Smooth muscle cell of the brain vasculature (primary cell): ENCODE measurements at regions not wholly inside any gene's neighbourhood (a gene's known extent, or its start where the extent isn't known, plus 50 kb on each side); places are given as distances from the start of the nearest gene placed in this dataset.

Experiments
- DNase-seq: peaks from one replicate; pipeline ENCODE4 v3.0.0-alpha.2; 2012; ENCODE audit warnings: low read depth, low spot score

DNA sequence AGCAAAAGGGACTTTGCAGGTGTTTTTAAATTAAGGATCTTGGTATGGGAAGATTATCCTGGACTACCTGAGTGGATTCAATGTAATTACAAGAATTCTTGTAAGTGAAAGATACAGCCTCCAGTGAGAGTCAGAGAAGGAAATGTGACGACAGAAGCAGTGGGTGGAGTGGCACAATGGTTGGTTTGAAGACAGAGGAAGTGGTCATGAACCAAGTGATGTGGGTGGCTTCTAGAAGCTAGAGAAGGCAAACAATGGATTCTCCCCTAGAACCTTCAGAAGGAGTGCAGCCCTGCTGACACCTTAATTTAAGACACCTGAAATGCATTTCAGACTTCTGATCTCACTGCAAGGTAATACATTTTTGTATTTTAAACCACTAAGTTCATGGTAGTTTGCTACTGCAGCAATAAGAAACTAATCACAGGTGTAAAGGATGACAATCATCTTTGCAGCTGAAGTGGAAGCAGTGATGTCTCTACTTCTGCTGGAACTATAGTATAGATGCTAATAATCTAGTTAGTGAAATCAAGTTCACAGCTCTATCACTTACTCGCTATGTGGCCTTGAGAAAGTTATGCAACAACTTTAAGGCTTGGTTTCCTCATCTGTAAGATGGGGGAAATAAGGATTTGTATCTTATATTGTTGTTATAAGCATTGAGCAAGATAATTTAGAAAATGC is 403.4 kb upstream of the SUCLG2 start:
- no peak for DNase-seq

DNA sequence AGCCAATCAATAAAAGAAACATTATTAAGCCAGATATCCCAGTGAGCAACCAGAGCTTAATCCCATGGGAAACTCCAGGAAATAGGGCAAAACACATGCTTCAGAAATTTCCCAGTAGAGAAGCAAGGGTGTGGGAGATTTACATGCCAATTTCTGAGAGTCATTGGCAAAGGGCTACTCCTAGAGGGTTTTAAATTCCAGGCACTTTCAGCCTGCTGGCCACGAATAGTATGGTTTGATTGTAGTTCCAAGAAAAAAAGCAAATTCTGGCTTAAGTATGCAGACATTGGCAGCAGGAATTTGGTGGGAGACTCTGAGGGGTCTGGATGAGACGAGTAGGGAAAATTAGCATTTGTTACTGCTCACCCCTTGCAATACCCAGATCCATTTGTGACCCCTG is 402.1 kb upstream of the SUCLG2 start:
- no peak for DNase-seq

DNA sequence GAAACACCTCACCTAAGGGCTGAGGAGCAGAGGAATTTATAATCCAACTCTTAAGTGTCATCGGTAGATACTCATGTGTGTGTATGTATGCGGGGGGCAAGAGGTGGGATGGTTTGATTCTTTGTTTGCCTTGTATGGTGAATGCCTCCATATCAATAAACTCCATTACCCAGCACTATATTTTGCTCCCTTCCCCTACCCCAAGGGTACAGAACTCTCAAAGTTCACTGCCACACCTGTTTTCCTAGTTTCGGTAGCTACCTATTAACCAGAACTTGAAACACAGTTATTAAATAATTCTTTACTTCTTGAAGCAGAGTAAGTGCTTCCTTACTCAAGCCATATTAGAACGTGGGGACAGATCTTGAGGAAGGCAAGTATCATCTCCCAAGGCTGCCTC is 400.8 kb upstream of the SUCLG2 start:
- no peak for DNase-seq

DNA sequence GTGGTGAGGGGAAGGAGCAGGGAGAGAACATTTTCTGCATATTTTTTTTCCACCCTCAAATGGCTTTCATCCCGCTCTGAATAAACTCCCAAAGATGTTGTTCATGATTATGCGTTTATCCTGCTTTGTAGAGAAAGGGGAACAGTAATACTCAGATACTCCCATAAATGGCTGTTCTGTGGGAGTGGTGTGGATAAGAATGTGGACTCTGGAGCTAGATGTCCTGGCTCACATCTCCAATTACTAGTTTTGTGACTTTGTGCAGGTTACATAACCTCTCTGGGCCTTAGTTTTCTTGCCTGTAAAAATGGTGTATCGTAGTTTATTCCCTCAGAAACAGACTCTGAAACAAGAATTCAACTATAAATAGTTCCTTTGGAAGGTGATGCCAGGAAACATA is 395.4 kb upstream of the SUCLG2 start:
- no peak for DNase-seq

DNA sequence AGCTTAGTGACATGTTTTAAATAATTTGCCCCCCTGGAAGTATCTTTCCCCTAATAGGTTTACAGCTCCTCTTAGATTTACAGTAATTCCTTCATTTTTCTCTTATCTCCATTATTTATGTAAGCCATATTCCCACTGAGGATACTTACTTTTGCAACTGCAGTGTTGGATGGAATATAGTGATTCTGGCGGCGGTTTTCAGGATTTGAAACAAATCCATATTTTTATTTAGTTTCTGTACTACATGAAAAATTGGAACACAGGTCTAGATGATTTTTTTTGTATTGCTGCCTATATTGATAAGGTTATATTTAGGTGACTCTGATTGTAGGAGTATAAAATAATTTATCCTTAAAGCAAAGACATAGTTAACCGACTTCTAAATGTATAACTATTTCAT is 391.6 kb upstream of the SUCLG2 start:
- DNase-seq = no peak

DNA sequence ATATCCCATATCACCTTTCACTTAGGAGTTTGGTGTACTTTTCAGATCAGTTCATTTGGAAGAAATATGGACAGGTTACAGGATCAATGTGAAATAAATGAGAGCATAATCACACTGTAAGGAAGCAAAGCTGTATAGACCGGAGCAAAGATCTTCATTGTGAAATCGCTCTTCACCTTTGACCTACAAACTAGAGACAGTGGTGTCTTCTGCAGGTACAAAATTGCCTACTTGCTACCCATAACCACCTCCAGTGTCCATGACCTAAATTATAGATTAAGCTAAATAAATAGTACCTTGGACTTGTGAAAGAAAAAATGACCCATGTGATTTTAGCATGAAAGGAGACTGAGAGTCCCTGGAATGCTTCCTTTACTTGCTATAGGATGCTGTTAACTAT is 379.5 kb upstream of the SUCLG2 start:
- no peak for DNase-seq

DNA sequence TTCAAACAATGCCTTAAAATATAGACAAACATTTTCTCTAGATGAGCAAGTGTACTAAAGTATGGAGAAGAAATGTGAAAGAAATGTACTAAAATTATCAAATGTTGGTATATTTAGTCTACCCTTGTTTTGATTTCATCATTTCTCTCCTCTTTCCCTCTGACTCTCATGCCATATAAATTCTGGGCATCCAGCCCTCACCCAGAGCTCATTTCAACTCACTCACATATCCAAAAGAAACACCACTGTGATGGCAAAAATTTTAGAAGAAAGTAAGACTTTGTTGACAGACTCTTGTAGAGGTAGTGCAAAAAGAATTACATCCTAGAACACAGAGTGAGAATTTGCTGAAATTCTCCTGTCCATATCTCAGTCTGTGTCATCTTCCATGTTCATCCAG is 377.8 kb upstream of the SUCLG2 start:
- DNase-seq = no peak

DNA sequence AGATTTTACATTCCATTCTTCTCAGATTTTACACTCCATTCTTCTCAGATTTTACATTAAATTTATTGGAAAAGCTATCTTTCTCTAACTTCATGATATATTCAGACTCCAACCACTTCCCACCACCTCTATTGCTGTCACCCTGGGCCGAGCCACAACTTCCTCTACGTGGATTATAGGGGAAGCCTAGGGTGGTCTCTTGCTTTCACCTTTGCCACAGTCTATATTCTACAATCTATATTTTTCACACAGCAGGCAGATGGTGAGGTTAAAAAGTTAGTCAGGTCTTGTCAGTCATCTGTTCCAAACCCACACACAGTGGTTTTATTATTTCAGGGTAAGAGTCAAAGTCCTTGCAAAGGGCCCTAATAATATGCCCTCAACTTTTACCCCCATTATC is 370.8 kb upstream of the SUCLG2 start:
- DNase-seq = no peak

DNA sequence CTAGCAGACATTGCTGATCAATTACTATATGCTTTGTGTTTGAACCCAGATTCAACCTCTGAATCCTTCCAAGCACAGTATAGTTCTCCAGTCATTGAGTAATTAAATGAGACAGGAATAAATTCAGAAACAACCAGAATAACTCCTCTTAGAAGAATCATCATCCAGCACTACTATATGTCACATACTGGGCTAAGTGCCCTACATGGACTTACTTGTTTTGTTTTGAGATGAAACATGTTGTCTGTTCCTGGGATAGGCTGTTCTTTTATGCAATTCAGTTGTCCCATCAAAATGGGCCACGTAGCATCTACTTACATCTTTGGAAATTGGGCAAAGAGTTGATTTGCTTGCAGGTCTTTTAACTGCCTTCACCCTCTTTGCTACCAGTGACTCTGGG is 365.5 kb upstream of the SUCLG2 start:
- DNase-seq = no peak

DNA sequence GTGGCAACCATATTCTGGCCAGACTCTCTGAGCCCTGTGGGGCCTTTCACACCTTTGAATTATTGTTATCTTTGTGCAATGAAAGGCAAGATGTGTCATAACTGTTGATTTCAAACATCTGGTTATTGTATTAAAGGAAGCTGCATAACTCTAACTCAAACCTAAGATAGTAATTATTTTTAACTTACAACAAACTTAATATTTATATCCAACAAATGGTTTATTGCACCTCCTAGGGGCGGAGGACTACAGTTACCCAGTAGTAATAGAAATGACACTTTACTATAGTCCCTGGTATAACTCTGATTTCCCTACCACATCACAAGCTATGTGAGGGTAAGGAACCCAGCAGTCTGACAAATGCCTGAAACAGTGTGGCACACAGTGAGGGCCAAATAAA is 363.9 kb upstream of the SUCLG2 start:
- DNase-seq = no peak

DNA sequence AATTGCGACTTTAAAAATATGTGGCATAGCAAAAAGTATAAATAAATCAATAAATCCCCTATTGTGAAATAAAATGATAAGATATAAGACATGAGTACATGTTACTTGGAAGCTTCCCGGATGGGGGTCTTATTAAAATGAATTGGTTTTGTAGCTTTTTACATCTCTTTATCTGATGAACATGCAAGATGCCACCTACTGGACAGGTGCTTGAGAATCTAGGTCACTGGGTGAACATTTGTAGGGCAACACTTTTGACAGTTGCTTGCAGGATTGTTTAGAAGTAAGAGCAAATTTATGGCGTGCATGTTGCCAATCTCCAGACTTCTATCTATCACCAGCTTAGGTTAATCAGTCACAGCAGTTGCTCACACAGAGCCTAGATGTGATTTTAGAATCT is 362.7 kb upstream of the SUCLG2 start:
- no peak for DNase-seq

DNA sequence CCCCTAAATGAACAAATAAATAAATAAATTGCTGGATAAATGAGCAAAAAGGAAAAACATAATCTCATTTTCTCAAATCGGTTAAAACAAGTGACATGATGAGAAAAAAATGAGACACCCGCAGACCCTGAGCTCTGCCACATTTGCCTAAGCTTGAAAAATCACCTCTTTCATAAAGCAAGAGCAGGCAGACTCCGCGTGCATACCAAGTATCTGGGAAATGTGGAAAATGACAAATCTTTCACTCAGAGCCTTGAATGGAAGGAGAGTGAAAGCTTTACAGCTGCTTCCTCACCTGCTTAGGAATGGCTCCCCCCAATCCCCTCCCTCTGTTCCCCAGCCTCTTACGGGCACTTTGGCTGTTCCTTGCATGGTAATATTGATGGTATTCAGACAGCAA is 355.5 kb upstream of the SUCLG2 start:
- DNase-seq = no peak

DNA sequence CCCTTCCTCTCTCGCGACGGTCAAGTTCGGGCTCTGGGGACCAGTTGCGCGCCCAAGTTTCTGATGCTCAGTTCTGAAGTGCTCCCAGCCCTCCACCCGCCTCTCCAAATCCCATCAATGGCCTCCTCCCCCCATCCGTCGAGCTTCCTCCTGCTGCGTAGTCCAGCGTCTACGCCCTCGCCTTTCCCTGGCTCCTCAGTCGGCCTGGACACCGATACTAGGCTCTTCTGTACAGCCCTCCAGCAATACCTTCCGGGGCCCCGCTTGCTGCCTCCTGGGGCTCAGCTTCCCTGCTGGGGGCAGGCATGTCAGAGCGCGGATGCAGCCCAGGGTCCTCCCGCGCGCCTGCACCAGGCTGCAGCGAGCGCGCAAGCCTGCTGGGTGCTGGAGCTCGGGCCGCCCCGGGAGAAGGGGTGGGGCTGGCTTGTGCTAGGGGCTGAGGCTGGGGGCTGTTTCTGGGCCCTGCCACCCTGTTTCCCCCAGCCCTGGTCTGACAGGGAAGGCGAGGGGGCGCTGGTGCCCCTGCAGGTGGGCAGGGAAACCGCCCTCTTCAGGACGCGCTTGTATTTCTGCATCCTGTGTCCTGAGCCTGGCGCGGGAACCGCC is 353.3 kb upstream of the SUCLG2 start:
- DNase-seq = no peak

DNA sequence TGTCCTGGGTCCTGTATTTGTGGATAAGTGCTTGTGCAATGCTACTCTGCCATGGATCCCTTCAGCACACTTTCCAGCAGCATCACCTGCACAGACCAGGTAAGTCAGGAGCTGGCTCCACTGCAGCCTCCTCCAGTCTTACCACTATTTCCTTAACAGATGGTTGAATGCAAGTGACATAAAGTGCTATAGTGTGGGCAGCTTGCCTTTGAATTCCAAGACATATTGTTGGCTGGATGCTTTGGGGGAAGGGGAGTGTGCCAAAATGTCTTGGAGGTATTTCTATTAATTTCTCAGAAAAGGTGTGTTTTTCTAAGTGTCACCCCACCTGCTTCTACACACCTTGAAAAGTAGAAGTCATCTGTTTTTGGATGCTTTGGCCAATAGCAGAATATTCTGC is 352.2 kb upstream of the SUCLG2 start:
- no peak for DNase-seq

DNA sequence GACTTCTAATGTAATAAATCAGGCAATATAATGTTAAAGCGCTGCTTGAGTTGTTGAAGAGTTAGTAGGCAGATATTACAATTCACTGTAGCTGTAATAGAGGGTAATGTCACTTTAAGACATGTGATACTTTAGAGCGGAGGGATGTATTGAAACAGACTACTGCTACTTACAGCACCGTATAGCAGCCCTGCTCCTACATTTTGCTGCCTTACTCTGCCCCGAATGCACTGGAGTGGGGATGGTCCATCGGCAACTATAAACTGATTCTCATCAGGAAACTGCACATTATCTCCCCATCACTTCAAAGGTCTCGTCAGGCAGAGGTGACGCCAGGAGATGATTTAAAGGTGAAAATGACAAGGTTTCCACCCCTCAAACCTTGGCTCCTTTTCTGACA is 349.7 kb upstream of the SUCLG2 start:
- no peak for DNase-seq

DNA sequence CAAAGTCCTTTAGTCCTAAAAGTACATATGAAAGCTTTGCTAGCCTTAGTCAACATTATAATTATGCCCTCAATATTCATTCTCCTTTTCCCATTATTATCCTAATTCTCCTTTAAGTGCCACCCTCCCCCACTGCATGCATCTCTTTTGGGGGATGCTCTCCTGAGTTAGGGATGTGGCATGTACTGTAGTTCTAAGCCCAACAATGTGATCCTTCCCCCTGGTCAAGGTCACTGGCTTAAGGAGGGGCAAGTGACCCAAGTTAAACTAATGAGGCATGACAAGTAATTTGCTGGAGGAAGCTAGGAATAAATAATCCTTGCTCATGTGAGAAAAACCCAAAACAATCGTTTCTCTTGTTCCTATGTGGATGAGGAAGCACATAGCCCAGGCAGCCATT is 343.9 kb upstream of the SUCLG2 start:
- DNase-seq = no peak

DNA sequence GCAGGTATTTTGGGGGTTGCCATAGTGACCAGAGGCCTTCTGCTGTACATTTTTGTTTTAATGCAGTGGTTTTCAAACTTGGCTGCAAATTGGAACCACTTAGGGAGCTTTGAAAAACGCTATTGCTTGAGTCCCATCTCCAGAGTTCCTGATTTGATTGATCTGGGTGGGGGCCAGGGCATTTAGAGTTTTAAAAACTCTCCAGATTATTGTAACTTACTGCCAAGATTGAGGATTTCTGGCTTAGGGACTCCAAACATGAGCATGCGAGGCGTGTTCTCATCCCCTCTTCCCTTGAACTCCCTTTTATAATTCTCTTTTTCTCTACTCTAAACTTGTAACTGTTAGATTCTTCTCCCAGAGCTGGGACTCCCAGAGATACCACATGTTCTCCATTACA is 340.8 kb upstream of the SUCLG2 start:
- no peak for DNase-seq

DNA sequence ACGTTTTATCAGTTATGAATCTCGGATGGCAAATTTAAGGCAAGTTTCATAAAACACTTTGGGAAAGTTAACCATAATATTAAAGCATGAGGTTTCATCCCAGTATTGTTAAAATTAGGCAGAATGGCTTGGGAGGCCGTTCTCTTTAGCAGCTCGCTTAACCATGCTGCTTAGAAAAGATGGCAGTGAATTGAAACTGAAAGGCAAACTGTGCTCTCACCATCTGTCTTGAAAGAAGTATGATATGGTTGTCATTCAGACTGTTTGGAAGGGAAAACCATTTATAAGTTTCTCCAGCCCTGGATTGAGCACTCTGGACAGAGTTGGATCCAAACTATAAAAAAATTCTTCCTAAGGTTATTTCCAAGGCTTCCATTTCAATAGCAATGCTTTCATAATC is 332.3 kb upstream of the SUCLG2 start:
- DNase-seq = no peak

DNA sequence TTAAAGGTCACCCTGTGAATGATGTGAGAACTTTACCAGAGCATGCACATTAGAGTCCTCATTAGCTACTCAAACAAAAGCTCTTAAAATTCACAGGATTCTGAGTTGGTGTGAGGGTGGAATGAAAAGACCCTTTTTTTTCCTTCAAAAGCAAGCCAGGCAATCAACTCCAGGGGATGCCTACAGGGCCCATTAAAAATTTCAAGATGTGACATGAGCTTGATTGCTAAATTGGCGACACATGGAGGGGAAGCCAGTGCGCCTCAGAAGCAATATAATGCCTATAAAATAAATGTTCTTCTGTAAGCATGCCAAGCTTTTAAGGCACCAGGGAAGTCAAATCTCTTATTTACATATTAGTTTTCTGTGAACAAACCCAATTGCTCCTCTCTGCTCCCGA is 328.8 kb upstream of the SUCLG2 start:
- DNase-seq = no peak

DNA sequence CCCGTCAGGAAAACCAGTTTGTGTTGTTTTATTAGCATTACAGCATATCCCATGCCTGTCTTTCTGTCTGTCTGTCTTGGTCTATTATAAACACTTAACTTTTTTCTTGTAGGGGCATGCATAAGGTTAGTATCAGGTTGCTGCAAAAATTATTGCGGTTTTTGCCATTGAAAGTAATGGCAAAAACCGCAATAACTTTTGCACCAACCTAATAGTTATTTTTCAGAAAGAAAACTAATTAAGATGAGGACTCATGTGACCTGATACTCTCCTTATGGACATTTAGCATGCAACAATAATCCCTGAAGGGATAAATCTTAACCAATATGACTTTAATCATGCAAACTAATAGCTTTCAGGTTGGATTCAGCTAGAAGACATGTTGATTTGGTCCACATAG is 326.7 kb upstream of the SUCLG2 start:
- DNase-seq = no peak

DNA sequence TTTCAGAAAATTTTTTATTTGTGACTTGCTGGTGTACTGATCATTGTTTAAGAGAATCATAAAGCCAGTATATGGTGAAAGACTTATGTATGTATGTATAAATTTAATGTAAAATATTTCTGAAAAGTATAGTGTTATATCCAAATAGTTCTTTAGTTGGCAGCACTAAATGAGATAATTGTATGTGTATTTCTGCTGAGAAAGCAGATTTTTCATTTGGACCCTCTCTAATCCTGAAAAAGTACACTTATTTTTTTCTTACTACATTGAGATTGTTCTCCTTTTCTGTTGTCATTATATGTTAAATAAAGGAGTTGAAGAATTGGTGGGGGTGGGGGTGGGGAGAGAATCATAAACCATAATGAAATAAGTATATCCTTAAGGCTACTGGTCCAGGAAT is 324.9 kb upstream of the SUCLG2 start:
- DNase-seq = no peak

DNA sequence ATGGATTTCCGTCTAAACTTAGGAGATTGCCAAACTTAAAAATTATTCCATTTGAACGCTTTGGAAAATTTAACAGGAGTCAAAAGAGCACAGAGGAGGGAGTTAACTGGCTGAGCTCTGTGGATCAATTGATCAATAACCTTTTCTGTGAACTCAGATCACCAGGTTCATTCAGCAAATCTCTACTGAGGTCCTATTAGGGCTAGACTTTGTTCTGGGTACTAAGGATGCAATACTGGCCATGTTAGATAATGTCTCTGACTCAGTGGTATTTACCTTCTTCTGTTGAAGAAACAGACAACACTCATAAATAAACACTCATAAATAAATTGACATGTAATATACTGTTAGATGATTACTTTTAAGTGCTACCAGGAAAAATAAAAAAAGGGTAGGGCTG is 323.4 kb upstream of the SUCLG2 start:
- DNase-seq = no peak

DNA sequence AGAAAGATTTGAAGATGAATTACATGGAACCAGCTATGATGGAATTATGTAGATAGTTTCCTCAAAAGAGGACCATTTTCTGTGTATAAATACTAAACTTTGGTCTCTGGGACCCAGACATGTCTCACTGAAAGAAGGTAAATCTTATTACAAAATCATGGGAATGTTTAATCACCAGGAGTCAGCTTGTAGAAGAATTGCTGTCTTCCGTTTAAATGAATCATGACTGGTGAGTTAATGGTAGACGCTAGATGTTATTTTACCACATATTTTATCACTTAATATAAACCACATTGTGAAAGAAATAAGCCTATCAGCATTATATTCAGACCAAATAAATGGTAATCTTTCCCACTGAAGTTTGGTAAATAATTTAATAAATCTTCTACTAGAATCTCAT is 322.3 kb upstream of the SUCLG2 start:
- DNase-seq = no peak

DNA sequence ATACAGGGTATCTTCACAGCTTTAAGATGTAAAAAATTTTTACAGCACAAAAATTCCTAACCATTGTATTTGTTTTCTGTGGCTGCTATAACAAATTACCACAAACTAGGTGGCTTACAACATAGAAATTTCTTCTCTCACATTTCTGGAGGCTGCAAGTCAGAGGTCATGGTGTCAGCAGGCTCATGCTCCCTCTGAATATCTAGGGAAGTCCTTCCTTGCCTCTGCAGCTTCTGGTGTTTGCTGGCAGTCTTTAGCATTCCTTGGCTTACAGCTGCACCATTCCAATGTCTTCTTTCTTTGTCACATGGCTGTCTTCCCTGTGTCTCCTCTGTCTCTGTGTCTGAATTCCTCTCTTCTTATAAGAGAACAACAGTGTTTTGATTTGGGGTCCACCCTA is 310.2 kb upstream of the SUCLG2 start:
- no peak for DNase-seq
